Gastrocnemius medialis (tissue), 4 donors: ENCODE measurements at regions not wholly inside any gene's neighbourhood (a gene's known extent, or its start where the extent isn't known, plus 50 kb on each side); places are given as distances from the start of the nearest gene placed in this dataset.

Experiments used
- ATAC-seq, 2 donors: fragments of 150-250 bp; one replicate each; pipeline ENCODE4 v1.9.1; 2016
- DNase-seq, 2 donors: peaks; one replicate each; pipeline ENCODE4 v3.0.0-alpha.2; 2019
- H3K27ac ChIP-seq, 4 donors: fragments of 200-600 bp; sonication (generic); 1 replicate in 1 of 4; 2 replicates in 3 of 4; pipeline ENCODE4 v1.5.1; 2016 to 2018; ENCODE audit warnings: mild to moderate bottlenecking in 2 of 4, moderate library complexity in 1 of 4
- H3K27me3 ChIP-seq, 3 donors: fragments of 200-600 bp; sonication (generic) in 2 of 3; 1 replicate in 1 of 3; 2 replicates in 2 of 3; pipeline versions ENCODE4 v1.5.1 to v1.6.0; 2016 to 2019; ENCODE audit warnings: mild to moderate bottlenecking in 1 of 3, moderate library complexity in 1 of 3
- H3K36me3 ChIP-seq, 2 donors: fragments of 200-600 bp; sonication (generic) in 1 of 2; one replicate each; pipeline ENCODE4 v1.5.1; 2017 to 2018
- H3K4me1 ChIP-seq, 2 donors: fragments of 200-600 bp; sonication (generic) in 1 of 2; one replicate each; pipeline ENCODE4 v1.5.1; 2016 to 2017; ENCODE audit warnings: mild to moderate bottlenecking in 2 of 2
- H3K4me3 ChIP-seq, 4 donors: fragments of 200-600 bp; sonication (generic) in 3 of 4; 1 replicate in 1 of 4; 2 replicates in 3 of 4; pipeline ENCODE4 v1.5.1; 2016 to 2019; ENCODE audit warnings: mild to moderate bottlenecking in 2 of 4
- H3K9me3 ChIP-seq, 3 donors: fragments of 200-600 bp; sonication (generic) in 2 of 3; 1 replicate in 1 of 3; 2 replicates in 2 of 3; pipeline ENCODE4 v1.5.1; 2016 to 2019
- CTCF ChIP-seq, 5 experiments: fragments of 450-650 bp in 3 of 5; fragments of 200-600 bp in 2 of 5; sonication (generic) in 2 of 5; IDR thresholded peaks in 4 of 5; conservative IDR thresholded peaks in 1 of 5; 1 replicate in 4 of 5; 2 replicates in 1 of 5; pipeline ENCODE4 v1.5.1; 2016 to 2019; ENCODE audit warnings: antibody characterized with exemption in 5 of 5, mild to moderate bottlenecking in 3 of 5, moderate library complexity in 3 of 5
- POLR2A ChIP-seq, 2 donors: fragments of 450-650 bp; IDR thresholded peaks; one replicate each; pipeline ENCODE4 v1.6.1; 2017; ENCODE audit warnings: antibody characterized with exemption in 2 of 2, mild to moderate bottlenecking in 2 of 2, moderate library complexity in 2 of 2
- in situ Hi-C, 4 donors: fragments of 200-750 bp; cut with MboI; loops; one replicate each; pipeline versions ENCODE4 v1.15.0 to v1.8.0; 2017; ENCODE audit warnings: low sequenced_read_pairs in 4 of 4
- intact Hi-C: fragments of 100-400 bp; cut with DNase I; formaldehyde crosslinking; loops from one replicate; pipeline ENCODE4 v1.15.1; 2023; ENCODE audit warnings: low total_unique reads

GRCh38 chr7:155363852-155364600 is 66.3 kb downstream of the INSIG1 start:
- DNase-seq (no peak), ATAC-seq (no peak)
- intact Hi-C loops, result no loop called here
- Histone ChIP-seq H3K36me3 (no peaks in the 10 kb centered on the region), H3K4me3 (no peak overlapping the region), H3K4me1 (no peaks in the 10 kb centered on the region), H3K27me3 (peaks cover 21 to 35% (median 31%) of the 10 kb centered on the region in 3 donors), H3K27ac (no peak overlapping the region), H3K9me3 (no peaks in the 10 kb centered on the region)
- TF ChIP-seq POLR2A (IDR thresholded peaks at IDR 0.05) (no peak), CTCF (IDR thresholded peaks at IDR 0.05 in 4 of 5, conservative IDR thresholded peaks at IDR 0.05 in 1 of 5) (no peak)
- in situ Hi-C loops, result no loop called here

GRCh38 chr7:155365146-155365874 is 67.6 kb downstream of the INSIG1 start:
- no peaks in the 10 kb centered on the region for H3K36me3 ChIP-seq
- intact Hi-C loops (no loop called here), in situ Hi-C loops (no loop called here)
- ATAC-seq, result no peak
- no peaks in the 10 kb centered on the region for H3K4me1 ChIP-seq
- no peak overlapping the region for H3K4me3 ChIP-seq
- no peak overlapping the region for H3K27ac ChIP-seq
- H3K27me3 ChIP-seq, result peaks cover 19 to 29% (median 28%) of the 10 kb centered on the region in 3 donors
- no peak for DNase-seq
- TF ChIP-seq CTCF (IDR thresholded peaks at IDR 0.05 in 4 of 5, conservative IDR thresholded peaks at IDR 0.05 in 1 of 5) (no peak), POLR2A (IDR thresholded peaks at IDR 0.05) (no peak)
- no peaks in the 10 kb centered on the region for H3K9me3 ChIP-seq

- H3K9me3 ChIP-seq, result no peaks in the 10 kb centered on the region
- TF ChIP-seq POLR2A (IDR thresholded peaks at IDR 0.05), result no peak
- no peaks in the 10 kb centered on the region for H3K36me3 ChIP-seq
- DNase-seq (no peak), ATAC-seq (no peak)
- H3K4me1 ChIP-seq, result peaks cover 10 to 16% of the 10 kb centered on the region in 2 donors
- in situ Hi-C loops (no loop called here), intact Hi-C loops (no loop called here)
- H3K27ac ChIP-seq, result no peak overlapping the region
- H3K27me3 ChIP-seq, result peaks cover 53 to 55% (median 54%) of the 10 kb centered on the region in 3 donors
- no peak overlapping the region for H3K4me3 ChIP-seq
These were observed 71.4 kb downstream of the INSIG1 start for GRCh38 chr7:155368894-155369600.

- peaks cover 10 to 22% of the 10 kb centered on the region in 2 donors for H3K4me1 ChIP-seq
- DNase-seq, result no peak
- TF ChIP-seq POLR2A (IDR thresholded peaks at IDR 0.05) (no peak), CTCF (IDR thresholded peaks at IDR 0.05 in 4 of 5, conservative IDR thresholded peaks at IDR 0.05 in 1 of 5) (no peak)
- H3K36me3 ChIP-seq, result no peaks in the 10 kb centered on the region
- H3K27me3 ChIP-seq, result peaks cover 55 to 61% (median 58%) of the 10 kb centered on the region in 3 donors
- no peak for ATAC-seq
- H3K9me3 ChIP-seq, result no peaks in the 10 kb centered on the region
- in situ Hi-C loops, result no loop called here
- intact Hi-C loops, result no loop called here
- no peak overlapping the region for H3K4me3 ChIP-seq
- no peak overlapping the region for H3K27ac ChIP-seq
These were observed 72.1 kb downstream of the INSIG1 start for GRCh38 chr7:155369766-155370165.
